T-helper 1 cell treated with Interleukin-12 subunit alpha and Interleukin-12 subunit beta and Interleukin-4 antibody, amounts not matched to agents 30 ng/mL and 1 ng/mL, for 36 hours (primary cell): ENCODE measurements at regions not wholly inside any gene's neighbourhood (a gene's known extent, or its start where the extent isn't known, plus 50 kb on each side); places are given as distances from the start of the nearest gene placed in this dataset.

Experiments
- intact Hi-C: fragments of 100-400 bp; cut with micrococcal nuclease; formaldehyde crosslinking; loops from one replicate; pipeline ENCODE4 v1.15.1; 2024

DNA sequence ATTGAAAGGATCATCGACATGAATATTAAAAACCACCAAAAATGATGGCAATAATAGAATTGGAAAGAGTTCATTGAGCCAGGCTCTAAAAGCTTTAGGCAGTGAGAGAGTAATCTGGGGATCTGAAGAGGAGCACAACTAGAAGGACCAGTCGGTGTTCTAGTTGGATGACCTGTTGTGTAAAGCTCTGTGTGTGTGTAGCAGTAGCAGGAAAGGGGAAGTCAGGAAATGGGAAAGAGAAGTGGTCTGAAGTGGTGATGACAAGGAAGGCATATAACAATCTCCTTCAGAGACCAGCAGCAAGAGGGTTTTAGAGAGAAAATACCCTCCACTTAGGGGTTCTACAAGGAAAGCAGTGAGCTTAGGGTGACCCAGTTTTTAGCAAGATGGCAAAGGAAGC is 539.2 kb downstream of the HTR7 start:
- intact Hi-C loops: no loop called here

DNA sequence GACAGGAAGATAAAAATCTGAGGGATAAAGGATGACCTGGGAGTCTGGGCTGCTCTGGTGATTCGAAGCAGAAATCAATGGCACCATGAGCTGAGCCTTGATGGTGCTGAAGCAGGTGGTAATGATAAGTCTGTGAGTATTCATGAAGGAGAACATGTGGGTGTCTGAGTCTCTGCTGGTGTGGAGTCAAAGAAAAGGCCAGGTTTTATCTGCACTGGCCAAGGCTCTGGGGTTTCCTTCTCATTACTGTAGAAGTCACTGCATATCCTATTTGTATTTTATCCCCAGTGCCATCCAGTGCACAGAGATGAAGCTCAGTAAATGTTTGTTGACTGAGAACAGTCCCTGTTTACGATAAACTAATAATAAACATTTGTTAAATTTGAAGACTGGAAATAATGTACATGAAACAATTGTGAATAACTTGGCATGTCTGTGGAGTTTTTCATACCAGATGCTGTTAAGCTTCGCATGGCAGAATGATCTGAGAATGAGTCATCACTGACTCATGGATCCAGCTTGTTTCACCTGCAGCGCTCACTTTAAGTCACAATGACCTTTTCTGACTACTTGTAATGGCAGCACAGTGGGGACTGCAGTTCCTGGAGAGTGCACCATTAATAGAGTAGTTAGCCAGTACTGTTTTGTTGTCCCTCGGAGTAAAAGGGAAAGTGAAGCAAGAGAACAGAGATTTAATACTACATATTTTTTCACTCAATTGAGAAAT is 538.5 kb downstream of the HTR7 start:
- intact Hi-C loops: no loop called here

DNA sequence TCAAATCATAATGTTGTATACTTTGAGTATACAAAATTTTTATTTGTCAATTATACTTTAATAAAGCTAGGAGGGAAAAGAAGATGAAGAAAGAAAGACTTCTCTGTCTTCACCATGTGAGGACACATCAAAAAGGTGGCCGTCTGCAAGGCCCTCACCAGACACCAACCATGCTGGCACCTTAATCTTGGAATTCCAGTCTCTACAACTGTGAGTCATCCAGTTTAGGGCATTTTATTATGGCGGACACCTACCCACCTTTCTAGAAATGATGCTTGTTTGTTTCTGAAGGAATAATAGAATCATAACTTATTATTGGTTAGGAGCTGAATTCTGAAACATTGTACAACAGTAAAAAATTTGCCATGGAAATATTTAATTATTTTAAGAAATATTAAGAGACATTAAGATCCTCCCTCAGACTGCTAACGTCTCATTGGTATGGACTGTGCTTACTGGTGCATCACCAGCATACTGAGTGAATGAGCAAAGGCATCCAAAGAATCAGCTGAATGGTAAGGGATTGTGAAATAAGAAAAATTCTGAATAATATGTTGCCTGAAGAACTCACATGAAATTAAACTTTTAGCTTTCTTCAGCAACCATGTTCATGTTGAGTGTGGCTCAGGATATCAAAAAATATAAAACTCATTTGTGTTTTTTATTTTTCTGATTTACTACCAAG is 536.6 kb downstream of the HTR7 start:
- intact Hi-C loops: no loop called here

DNA sequence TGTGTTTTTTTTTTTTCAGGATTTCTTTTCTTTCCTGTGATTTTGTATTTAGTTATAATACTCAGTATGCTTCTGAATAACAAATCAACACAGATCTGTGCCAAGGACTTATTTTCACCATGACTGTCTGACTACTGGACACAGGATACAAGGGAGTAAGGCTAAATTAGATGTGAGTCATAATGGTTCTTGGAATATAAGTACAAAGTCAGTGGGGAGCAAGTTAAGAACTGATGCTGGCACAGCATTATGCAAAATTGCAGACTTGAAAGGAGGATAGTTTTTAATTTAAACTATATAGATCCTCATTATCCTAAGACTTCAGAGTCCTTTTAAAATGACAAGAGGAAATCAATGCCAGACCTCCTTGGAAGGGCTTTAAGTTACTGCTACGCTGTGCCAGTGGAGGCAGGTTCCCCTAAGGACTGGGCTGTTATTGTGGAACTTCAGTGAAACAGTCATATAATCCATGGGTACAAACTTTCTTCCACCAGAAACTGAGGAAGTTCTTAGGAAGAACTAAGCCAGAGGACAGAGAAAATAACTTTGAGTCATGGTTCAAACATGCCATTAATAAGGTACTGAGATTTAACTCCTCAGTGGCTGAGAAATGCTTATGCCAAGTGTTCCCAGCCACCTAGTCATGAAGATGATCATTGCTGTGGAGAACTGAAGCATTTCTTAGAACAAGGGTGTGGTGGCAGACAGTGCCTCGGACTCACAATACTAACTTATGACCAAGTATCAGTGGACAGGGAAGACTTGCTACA is 531.2 kb downstream of the HTR7 start:
- intact Hi-C loops: no loop called here

DNA sequence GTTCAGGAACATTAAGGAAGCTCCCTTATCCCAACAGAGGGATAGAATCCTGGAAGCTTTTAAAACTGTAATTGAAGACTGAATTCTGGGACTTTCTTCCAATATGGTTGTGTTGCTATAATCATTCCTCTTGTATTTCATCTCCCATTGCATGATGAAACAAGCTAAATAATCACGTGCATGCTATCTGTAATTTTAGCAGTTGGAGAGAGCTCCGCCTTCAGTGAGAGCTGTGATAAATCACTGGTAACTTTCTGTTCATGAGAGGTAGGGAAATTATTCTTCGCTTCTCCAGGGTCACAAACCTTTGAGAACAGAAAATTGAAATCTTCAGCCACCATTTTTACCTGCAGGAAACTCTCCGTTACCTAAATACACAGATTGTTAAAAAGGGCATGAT is 530.2 kb downstream of the HTR7 start:
- intact Hi-C loops: no loop called here

DNA sequence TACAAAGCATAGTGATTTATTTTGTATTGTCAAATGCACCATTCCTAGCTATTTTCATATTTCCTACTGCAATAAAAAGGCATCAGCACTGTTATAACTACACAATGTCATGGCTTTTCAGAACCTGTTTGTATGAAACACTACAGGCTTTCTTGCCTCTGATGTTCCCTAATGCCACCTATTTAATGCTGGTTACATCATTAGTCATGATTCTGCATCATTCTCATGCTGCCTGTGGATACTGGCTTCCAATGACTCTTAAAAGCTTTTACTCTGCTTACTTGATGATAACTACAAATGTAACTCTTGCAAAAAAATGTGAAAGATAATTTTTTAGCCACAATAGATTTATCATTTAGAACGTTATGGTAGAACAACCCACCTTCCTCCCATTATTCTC is 529.4 kb downstream of the HTR7 start:
- intact Hi-C loops: no loop called here

DNA sequence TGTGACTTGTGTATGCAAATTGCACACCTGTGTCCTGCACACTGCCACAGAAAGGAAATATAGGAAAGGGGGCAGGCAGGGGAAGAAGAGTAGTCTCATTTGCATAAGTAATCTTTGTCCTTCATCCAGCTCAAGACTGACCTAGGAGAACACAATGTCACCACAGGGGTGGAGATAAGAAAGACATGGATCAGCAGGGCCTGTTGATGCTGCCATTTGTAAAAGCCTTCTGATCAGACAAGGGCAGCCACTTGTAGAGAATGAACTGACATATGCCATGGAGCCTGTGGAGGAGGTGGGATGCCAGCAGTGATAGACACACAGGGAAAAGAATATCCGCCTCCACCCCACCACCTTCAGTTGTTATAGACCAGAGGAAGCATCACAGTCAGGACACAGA is 528.9 kb downstream of the HTR7 start:
- intact Hi-C loops: no loop called here

DNA sequence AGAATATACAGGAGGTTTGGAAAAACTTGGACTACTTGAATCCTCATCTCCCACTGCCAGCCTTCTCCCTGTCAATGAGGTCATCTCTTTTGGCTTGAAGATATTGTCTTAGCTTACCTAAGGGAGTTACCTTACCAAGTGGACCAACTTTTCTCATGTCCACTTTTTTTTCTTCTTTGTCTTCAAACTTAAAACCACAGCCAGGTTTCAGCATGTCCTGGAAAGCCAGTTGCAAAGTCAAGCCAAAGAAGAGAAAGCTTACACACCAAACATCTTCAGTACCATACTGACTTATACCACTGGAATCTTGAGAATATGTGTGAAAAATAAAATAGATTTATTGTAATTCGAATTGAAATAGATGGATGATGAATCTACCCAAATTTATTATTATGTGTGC is 520.5 kb downstream of the HTR7 start:
- intact Hi-C loops: no loop called here

DNA sequence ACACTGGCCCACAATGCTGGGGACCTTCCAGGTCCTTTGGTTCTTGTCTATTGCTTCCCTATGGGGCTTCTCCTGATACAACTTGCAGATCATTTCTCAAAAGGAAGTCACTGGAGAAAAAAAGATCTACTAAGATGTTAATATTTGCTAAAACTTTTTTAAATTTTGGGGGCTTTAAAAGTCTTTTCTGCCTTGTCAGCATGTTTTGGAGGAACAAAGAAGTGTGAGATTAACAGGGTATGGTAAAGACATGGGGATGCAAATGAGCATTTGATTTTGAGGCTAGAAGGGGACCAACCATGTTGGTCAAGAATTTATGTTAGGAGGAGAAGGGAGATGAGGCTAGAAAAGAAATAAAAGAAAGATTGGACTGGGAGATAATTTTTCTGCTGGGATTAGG is 515.4 kb downstream of the HTR7 start:
- intact Hi-C loops: no loop called here

DNA sequence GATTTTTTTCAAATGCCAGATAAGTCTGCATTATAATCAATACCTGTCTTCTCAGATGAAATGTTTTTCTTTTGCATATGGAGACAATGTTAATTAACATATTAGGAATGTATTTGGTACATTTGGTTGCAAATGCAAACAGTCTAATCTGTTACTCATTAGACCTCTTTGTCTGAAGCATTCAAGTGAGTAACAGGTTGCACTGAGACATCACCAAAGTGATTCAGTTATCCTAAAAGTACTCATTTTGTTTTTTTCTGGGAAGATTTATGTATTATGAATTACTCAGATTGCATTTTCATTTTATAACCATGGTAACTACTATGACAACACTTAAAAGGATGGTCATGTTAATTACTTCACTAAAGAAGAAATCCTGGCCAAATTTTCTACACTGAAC is 513.6 kb downstream of the HTR7 start:
- intact Hi-C loops: no loop called here

DNA sequence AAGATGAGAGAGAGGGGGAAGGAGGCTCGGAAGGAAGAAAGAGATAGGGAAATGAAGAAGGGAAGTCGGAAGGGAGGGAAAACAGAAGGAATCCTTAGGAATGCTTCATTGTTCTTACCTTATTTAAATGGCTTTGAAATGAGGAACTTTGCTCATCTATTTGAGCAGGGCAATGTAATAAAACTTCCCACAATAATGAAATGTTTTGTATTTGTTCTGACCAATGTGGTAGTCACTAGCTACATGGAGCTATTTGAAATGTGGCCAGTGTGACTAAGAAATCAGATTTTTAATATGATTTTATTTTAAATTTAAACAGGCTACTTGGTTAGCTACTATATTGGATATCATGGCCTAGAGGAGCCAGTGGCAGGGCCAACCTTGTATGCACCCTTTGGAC is 510.6 kb downstream of the HTR7 start:
- intact Hi-C loops: no loop called here

DNA sequence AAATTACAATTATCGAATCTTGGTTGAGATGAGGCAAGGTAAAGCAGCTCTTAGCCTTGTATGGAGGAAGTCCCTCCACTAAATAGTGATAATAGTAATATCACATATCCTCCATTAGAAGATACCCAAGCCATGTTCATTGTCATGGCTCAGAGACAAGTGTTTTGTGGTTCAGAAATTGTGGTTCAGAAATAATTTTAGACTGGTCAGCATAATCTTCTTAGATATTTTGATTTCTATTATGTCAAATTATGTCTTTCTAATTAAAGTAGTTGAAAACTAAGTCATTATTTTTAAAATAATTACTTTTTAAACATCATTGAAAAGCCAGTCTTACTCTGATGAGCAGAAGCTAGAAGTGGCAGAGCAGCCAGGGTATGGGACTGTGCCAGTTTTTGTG is 507.7 kb downstream of the HTR7 start:
- intact Hi-C loops: no loop called here

DNA sequence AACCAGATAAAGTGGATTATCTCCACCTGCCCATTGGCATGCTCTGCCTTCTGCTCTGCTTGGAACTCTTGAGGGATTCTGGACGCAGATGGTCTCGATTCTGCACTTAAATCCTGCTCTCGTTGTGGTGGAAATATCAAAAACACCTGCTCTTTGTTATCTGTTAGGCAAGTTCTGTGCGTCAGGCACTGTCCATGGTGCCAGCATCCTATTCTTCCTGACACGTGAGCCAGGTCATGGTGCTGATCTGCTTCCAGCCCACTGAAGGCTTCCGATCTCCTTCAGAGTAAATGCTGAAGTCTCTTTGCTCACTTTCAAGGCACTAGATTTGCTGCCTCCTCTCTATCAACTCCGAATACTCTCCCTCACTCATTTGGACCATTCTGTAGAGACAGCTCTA is 505.6 kb downstream of the HTR7 start:
- intact Hi-C loops: no loop called here

DNA sequence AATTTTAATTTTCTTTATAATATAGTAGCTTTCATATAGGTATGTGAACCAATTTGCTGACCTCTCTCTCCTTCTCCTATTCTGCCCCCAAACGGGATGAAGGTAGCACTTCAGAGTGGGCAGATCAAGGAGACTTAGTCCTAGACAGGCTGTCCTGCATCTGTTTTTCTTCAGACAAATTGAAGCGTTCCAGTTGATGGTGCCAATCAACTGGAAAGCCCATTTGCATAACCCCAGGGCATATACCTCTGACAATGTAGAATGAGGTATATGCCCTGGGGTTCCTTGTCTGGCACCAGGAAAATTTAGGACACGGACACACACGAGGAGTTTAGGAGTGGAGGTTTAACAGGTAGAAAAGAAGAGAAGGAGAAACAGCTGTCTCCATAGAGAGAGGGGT is 502.9 kb downstream of the HTR7 start:
- intact Hi-C loops: no loop called here

DNA sequence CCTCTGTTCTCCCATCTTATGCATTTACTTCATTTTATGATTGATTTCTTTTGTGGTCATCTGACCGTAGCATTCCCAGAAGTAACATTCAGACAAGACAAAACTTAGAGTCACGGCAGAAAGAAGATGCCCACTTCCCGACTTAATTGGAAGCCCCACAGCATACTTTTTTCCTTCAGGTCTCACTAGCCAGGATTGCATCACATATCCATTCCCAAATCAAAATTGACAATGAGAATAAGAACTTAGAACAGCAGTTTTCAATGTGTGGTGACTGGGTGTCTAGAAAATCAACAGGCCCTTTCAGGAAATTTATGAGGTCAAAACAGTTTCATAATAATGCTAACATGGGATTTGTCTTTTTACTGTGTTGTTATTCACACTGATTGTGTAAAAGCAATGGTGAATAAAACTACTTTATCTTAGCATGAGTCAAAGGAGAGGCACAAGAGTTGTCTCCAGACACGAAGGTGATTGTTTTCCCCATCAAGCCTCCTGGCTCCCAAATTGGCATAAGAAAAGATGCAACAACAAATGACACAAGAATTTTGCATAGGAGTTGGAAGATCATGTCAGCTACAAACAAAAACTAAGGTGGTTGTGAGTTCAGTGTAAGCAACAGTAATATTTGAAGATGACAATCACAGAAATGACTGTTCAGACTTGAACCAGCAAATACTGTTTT is 493.9 kb downstream of the HTR7 start:
- intact Hi-C loops: no loop called here

DNA sequence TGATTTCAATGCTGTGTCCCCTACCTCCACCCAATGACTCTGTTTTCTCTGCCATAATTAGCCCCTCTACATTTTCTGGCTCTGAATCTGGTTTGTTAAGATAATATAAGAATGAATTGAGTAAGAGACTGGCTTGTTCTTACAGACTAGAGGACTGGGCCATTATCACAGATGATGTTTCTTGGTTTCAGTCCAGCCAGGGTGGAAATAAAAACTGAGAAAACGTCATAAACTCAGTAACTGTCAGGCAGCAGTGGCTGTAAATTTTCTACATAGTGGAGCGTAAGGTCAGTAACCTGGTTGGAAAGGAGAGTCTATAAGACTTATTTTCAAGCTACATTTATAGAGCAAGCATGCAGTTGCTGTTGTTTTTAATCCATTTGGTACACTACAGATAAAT is 485.4 kb downstream of the HTR7 start:
- intact Hi-C loops: no loop called here

DNA sequence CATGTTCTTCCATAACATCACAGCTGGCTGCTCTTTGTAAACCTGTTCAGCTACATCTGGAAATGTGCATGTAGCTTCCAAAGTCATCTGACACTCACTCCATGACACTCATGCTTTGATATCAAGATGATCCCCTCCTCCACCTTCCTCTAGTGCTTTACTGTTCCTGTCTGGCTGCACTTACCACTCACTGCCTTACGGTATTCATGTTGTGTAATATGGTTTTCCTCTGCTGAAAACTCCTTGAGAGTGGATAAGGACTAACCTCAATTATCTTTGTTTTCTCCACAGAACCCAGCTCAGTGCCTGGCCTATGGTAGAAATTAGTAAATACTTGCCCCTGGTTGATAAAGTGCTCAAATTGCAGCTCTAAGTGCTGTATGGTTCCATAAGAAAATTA is 483.9 kb downstream of the HTR7 start:
- intact Hi-C loops: no loop called here

DNA sequence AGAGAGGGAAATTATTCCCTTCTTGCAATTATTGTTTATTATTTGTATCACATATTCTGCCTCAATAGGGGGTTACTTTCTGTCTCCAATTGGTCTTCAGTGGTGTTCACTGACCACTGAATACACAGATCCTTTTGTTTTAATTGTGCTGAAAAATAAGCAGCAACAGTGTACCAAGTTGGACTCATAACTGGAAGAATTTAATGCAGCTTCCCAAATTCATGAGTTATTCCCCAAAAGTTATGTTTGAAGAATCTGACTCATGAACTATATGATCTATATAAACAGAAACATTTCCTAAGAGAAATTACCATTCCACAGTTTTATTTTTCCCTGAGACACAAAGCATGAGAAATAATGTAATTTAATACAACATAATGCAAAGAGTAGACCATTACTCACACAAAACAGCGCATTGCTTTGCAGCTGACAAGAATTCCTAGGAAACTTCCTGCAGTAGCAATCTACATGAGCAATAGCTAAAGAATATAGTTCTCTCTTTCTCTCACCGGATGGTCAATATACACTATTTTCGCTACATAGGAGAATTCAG is 479.2 kb downstream of the HTR7 start:
- intact Hi-C loops: no loop called here

DNA sequence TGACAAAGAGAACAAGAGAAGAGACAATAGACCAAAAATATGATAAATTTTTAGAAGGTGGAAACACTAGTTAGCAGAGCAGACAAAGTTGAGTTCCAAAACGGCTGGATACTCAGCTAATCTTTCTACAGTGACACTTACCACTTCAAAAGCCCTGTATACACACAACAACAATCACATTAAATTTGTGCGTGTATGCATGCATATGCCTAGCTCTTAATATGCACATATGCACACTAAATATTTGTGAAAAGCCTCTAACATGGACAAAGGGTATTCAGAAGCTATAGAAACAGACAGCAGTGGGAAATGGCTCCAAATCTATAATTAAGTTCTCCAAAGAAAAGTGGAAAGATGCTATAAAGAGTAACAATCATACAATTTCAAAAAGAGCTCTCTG is 476.4 kb downstream of the HTR7 start:
- intact Hi-C loops: no loop called here

DNA sequence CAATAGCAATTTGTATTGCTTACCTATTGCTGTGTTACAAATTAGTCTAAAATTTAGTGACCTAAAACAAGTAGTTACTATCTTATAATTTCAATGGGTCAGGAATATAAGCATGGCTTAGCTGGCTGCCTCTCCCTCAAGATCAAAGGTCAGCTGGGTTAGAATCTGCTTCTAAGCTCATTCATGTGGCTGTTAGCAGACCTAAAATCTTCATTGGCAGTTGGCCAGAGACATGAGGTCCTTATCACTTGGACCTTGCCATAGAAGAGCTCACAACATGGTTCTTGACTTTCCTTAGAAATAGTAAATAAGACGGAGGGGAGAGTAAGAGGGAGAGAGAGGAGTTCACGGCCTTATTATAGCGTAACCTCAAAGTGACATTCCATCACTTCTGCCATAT is 468.0 kb downstream of the HTR7 start:
- intact Hi-C loops: no loop called here

DNA sequence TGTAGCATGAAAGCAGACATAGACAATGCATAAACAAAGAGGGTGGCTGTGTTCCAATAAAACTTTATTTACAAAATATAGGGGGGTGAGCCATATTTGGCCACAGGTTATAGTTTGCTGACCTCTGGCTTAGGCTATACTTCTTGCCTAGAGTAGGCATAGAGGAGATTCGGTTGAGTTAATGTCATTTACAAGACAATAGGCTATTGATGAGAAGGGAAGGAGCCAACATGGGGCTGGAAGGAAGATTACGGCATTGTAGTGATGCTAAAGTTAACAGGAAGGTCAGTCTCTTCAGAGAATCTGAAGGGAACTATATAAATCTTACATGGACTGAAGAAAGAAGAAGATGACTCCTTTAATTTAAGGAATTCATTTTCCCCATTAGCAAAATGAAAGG is 463.5 kb downstream of the HTR7 start:
- intact Hi-C loops: no loop called here

DNA sequence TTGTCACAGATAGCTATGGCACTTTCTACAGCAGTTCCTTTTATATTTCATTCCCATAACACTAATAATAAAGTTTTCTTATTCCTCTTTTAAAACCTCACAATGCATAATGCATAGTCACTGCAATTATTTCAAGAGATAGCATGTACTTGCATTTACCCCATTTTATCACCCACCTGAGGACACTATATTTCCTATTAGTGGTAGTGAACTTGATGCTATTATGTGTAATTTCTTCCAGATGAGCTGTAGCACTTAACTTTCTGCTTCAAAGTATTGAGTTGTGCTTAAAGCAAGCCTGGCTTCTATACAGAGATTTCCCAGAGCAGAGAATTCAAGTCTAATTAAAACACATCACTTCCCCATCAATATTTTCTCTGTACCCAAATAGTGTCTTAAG is 461.1 kb downstream of the HTR7 start:
- intact Hi-C loops: no loop called here
